Renal cortex interstitium (tissue), 11 donors: ENCODE measurements at regions not wholly inside any gene's neighbourhood (a gene's known extent, or its start where the extent isn't known, plus 50 kb on each side); places are given as distances from the start of the nearest gene placed in this dataset.

ENCODE experiments used
- DNase-seq, 11 donors: peaks; one replicate each; pipeline ENCODE4 v3.0.0-alpha.2; 2013; ENCODE audit warnings: low read depth in 9 of 11, low spot score in 4 of 11; ENCODE audit errors: extremely low read depth in 1 of 11

GRCh38 chr2:186254759-186255158 lies 231.3 kb upstream of the ZC3H15 start:
- DNase-seq: no peak

GRCh38 chr2:186255823-186256222 lies 230.2 kb upstream of the ZC3H15 start:
- DNase-seq: no peak

DNA sequence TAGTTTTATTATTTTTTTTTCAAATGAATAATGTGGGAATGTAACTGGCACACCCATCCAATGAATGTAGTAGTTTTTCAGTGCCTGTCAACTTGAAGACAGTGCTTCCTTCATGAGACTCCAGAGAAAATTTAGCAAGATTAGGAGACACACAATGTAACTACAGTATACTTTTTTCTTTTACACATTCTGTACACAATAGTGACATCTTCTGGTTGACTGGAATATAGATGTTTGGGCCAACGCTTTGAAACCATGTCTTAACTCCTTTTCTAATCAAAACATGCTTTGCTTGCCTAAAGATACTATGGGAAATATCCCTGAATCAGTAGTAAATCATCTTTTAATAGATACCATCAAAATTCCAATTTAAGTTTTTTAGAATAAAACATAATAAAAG lies 229.5 kb upstream of the ZC3H15 start:
- DNase-seq: peak; percentile 3 to 63 (median 29)

DNA sequence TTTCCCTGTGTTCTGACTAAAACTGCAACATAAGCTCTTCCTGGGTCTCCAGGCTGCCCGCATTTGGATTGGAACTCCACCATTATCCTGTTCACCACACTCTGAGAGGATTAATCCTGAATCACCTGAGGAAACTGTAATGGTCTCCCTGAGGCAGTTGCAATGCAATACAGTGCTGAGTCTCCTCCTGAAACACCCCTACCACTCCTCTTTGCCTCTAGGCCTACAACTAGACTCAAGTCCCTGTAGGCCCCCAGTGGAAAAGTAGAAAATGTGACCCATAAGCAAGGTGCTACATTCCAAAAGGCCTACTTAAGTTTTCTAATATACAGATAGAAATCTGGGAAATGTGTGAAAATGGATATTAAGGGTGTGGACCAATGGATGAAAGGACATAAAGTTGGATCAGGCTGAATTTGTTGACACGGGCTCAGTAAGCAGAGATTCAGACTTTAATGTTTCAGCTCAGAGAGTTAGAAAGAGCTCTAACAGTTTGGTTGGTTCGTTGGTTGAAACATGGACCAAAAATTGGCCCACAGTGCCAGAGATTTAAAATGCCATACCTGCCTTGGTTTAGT lies 222.3 kb upstream of the ZC3H15 start:
- no peak for DNase-seq

GRCh38 chr2:186269536-186269935 lies 216.5 kb upstream of the ZC3H15 start:
- DNase-seq: no peak

DNA sequence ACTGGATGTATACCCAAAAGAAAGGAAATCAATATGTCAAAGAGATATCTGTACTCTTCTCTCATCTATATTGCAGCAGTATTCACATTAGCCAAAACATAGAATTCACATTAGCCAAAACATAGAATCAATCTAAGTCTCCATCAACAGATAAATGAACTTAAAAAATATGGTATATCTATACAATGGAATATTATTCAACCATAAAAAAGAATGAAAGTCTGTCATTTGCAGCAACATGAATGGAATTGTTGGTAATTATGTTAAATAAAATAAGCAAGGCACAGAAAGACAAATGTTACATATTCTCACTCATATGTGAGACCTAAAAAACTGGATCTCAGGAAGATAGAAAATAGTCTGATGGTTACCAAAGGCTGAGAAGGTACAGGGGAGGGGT lies 212.1 kb upstream of the ZC3H15 start:
- DNase-seq: no peak

DNA sequence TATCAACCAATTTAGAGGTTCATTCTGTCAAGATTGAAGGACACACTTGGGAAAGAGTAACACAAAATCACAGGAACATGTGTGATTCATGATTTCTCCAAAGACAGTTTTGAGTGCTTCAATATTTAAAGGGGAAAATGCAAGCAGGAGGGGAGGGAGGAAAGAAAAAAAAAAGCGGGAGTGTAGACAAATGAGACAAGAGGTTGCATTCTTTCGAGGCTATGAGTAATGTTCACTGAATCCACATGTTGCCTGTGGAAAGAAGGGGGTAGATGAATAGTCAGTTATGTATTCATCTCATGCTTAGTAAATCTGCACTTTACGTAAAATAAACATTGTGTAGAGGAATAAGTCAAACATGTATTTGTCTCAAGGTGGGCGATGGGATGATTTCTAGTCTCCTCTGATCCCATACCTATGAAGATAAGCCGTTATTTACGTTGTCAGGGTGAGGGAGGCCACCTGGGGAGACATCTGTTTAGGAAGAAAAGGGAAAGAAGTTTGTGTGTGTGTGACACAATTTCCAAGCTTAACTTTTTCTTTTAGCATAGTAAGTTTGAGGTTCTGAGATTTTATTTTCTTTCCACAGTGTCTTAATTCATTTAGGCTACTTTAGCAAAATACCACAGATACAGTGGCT lies 211.0 kb upstream of the ZC3H15 start:
- DNase-seq: no peak

GRCh38 chr2:186276909-186277308 lies 209.2 kb upstream of the ZC3H15 start:
- no peak for DNase-seq

DNA sequence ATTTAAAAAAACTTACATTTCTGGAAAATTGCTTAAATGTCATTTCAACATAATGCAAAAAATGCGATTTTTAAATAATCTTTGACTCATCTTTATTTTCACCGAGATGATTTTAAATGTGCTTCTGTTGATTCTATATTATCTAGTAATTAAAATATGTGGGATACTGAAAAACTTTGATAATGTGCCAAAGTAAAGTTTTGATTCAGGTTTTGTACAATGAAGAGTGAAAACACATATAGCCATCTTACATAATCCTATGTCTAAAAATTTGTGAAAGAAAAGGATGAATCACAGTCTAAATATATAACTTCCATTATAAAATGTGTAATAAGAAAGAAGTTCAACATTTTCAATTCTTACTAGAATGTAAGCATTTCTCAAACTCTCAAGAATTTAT lies 204.3 kb upstream of the ZC3H15 start:
- no peak for DNase-seq

GRCh38 chr2:186294248-186294888 lies 191.7 kb upstream of the ZC3H15 start:
- no peak for DNase-seq

DNA sequence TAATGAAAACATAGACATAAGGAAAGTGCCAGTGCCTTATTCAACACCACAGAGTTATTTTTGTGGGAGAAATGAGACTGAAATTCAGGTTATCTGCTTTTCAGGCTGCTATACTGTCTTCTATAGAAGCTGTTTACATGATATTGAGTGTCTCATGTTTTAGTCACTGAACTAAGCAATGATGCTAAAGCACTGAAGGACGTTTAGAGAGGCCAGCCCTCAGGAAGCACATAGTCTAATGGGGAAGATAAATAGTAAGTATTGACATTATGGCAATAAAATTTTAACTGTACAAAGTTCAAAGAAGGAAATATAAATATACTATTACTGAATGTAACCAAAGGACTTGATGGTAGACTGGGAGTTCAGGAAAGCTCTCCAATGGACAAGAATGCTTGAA lies 186.4 kb upstream of the ZC3H15 start:
- DNase-seq: no peak

DNA sequence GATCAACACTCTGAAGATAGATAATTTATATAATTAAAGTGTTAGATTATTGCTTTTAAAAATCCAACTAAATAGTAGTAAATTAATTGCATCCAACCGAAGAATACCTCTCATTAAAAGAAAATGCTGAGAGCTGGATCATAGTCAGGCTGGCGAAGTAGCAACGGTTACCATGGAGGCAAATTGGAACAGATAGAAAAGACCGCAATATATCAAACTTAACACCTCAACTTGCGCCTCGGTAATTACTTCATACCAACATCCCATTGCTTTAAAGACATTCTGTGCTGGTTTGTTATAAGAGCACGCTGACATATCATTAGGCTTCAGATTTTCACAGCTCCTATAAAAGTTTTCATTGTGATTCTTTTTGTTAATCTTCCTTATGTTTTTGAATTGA lies 183.8 kb upstream of the ZC3H15 start:
- DNase-seq: no peak

DNA sequence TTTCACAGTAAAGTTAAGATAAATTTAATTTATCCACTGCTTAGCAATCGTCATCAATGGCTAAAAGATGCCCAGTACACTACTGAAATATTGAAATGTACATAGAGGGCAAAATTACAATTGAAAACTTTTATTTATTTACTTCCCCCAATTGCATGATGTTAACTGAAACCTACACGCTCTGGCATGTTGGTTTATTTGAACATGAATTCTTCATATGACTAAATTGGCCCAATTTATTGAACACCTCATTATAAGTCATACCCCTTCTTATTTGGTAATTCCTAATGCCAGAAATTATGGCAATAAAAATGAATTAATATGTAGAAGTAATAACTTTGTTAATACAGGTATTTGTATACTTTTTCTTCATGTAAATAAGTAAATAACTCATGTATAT lies 183.0 kb upstream of the ZC3H15 start:
- DNase-seq: no peak

DNA sequence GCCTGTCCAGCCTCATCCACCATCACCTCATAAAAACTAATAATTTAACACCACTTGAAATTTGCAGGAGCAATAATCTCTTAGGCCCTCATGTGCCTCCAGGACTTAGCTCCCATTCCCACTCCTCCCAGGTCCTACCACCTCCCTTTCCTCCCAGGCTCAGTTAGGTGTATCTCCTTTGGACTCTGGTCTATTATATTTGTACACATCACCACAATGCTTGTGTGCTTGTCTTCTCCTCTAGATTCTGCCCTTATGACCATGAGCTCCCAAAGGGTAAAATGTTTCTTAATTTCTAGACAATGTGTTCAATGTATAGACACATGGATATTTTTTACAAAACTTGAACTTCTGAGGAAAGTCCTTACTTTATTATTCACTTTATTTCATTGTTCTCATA lies 182.0 kb upstream of the ZC3H15 start:
- DNase-seq: no peak

DNA sequence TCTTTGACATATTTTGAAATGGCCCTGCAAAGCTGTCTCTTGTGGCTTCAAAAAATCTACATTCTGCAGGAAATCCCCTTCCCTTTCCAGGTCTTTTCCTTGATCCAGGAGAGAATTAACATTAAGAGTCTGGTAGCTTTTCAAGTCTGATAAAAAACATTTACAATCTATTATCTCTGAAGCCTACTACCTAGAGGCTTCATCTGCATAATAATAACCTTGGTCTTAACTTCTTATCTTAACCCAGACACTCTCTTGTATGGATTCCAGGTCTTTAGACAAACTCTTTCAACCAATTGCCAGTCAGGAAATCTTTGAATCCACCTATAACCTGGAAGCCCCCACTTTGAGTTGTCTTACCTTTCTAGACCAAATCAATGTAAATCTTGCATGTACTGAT lies 179.3 kb upstream of the ZC3H15 start:
- DNase-seq: no peak

- no peak for DNase-seq
Measured at GRCh38 chr2:186307871-186308270, 178.2 kb upstream of the ZC3H15 start.

DNA sequence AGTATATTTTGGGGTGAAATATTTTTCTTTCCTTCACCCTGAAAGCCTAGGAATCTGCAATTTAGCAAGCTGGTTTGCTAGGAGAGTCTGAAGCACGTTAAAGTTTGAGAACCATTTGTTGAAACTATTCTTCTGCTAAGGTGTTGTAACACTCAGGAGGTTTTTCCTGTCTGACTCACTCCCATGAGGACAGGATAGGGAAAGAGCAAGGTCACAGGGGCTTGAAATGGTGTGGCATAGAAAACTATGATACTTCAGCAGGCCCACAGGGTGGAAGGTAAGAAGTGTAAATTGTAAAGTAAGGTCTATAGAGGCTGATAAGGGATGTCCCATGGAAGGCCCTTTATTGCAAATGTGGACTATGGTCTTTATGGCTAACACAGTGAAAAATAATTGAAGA lies 177.7 kb upstream of the ZC3H15 start:
- DNase-seq: no peak

- DNase-seq: no peak
Measured at GRCh38 chr2:186309901-186310300, 176.2 kb upstream of the ZC3H15 start.

DNA sequence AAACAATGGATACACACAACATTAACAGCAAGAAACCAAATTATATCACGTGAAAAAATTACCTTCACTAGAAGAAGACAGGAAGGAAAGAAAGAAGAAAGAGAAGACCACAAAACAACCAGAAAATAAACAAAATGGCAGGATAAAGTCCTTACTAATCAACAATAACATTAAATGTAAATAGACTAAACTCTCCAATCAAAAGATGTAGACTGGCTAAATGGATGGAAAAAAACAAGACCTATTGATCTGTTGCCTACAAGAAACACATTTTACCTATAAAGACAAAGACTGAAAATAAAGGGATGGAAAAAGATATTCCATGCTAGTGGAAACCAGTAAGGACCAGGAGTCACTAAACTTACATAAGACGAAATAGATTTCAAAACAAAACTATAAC lies 167.0 kb upstream of the ZC3H15 start:
- DNase-seq: no peak

DNA sequence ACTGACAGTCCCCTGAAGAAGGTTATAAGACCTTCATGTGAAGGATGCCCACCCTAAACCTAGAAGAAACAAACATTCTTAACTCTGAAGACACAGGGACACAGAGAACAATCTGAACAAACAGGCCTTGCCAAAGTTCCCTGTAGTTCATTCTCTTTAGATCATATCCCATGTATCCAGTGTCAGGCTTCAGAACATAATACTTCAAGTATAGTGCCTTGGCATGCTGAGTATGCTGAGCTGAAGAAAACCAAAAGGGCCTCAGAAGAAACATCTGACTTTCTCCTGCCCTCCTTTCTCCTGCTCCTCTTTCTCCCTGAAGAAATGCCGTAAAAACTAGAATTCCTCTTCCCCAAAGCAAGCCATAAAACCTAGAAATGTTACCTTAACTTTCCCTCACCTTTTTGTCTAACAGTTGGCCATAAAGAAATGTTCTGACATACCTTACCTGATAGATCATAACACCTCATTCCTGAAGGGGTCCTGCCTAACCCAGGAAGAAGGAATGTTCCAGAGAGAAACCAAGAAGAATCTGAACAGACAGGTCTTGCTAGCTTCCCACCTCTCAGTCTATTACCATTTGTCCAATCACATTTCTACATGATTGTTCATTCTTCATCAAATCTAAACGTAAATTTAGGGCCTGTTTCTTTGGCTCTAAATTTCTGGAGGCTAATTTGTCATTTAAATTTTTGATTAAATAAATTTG lies 160.1 kb upstream of the ZC3H15 start:
- no peak for DNase-seq
